Fibroblast of villous mesenchyme (primary cell): ENCODE measurements at regions not wholly inside any gene's neighbourhood (a gene's known extent, or its start where the extent isn't known, plus 50 kb on each side); places are given as distances from the start of the nearest gene placed in this dataset.
"Not testable (repeated sequence)": the region's sequence is repeated elsewhere in the genome, so short reads cannot be mapped to it uniquely, and the experiment has no call there.

Experiments used
- DNase-seq: peaks from one replicate; pipeline ENCODE4 v3.0.0-alpha.2; 2010; ENCODE audit warnings: low read depth
- H3K4me3 ChIP-seq: 2 replicates; pipeline ENCODE4 v1.5.1; 2011; ENCODE audit warnings: low read depth, mild to moderate bottlenecking, low read length

DNA sequence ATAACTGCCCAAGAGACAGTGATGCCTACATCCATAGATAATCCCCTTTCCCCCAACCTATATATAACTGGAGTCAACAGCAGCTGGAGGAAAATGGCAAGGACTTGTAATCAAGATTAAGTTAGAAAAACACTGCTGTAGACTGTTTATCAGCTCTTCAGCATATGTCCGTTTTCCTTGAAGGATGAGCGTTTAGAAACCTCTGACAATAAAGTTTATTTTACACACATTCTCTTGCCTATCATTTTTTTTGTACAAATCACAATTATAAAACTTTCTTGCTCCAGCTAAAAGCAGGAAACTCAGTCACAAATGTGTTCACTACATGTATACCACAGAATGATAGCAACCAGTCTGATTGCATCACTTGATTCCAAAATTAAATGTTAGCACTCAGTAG lies 50.8 kb downstream of the PPIAL4G start:
- not testable (repeated sequence) for H3K4me3 ChIP-seq
- DNase-seq: peak; percentile 4

DNA sequence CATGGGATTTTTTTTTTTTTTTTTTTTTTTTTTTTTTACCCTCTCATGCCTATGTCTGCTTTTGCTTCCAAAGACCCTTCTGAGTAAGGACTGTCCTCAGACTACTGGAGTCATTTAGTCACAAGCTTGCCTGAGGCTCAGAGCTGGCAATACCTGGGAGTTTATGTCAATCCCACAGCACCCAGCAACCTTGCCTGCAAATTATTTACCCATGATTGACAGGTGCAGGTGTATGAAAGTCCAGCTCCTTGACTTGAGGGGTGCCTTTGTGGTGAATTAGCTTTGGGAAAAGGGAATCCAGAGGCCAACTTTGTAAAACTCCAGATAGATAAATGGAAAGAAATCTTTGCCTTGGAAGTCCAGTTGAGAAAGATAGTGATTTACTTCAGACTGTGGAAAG lies 53.2 kb downstream of the PPIAL4G start:
- H3K4me3 ChIP-seq, DNase-seq: not testable (repeated sequence)

DNA sequence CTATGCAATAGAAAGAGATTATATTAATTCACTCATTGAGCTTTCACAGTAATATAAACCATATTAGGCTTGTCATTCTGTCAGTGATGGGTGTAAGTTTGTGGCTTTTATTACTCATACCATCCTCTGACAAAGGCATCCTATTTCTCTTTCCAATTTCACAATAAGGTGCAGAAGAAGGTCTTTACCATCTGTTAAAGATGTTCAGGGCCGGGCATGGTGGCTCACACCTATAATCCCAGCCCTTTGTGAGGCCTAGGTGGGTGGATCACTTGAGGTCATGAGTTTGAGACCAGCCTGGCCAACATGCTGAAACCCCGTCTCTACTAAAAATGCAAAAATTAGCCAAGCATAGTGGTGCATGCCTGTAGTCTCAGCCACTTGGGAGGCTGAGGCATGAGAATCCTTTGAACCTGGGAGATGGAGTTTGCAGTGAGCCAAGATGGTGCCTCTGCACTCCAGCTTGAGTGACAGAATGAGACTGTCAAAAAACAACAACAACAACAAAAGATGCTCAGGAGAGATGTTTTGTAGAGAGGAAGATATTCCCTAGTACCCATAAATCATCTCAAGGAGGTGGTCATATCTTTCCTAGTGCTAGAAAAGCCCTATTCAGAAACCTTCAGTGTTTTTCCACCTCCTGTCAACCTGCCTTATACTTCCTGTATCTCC lies 56.0 kb downstream of the PPIAL4G start:
- not testable (repeated sequence) for DNase-seq, H3K4me3 ChIP-seq

DNA sequence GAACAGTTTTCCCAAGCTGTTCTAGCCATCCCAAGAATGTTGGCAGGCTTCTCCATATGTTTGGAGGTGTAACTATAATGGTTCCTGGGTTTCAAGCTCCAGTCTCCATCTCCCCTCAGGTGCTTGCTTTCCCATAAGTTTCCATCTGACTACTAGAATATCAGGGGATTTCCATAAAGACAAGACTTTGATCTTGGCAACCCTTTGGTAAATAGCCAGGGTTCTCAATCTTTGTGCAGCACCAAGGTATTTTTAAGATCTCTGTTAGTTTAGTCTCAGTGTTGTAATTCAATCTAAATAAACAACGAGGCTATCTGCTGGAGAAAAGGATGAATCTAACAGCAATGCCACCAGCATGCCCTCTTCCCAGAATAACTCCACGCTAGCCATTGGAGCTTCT lies 56.7 kb downstream of the PPIAL4G start:
- H3K4me3 ChIP-seq, DNase-seq: not testable (repeated sequence)

DNA sequence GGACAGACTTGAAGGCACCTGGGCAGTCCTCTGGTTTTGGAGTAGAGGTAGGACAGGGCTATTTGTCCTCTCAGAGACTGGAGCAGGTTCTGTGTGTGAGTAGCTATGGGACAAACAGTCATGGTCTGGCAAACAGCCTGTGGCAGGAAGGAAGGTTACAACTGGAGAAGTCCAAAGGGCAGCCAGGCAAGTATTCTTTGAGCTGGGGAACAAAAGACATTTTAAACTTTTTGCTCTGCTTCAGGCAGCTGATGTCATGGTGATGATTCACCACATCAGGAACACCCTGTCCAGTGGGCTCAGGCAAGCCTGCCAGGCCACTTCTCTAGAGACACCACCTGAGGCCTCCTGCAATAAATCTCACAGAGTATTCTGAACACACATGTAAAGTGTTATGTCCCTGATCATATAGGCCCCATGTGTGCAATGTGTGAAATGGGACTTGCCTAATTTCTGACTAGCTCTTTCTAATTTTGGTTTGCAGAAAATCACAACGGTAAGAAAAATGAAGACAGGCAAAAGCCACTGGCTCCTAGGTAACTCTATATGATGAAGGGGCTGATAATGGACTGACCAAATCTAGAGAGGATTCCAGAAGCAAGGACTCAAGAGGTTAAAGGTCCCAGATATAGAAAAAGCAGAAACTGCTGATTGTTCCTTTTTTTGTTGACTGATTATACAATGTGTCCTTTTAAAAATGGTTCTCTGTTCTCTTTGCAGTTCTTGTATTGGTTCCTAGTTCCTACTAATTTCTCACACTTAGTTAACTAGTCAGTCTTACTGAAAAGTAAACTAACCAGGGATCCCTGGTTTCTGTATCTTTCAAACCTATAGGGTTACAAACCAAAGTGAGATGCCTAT lies 58.7 kb downstream of the PPIAL4G start:
- peak; percentile 42 for DNase-seq
- H3K4me3 ChIP-seq: not testable (repeated sequence)

DNA sequence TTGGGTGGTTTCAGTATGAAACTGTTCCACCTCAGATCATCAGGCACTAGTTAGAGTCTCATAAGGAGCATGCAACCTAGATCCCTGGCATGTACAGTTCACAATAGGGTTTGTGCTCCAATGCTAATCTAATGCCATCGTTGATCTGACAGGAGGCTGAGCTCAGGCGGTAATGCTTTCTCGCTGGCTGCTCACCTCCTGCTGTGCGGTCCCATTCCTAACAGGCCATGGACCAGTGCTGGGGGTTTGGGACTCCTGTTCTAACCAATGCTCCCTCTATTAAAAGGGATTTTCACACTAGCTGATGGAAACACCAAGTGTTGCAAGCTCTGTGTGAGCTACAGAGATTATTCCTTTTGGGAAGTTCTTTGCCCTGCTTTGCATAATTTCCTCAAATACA lies 60.2 kb downstream of the PPIAL4G start:
- DNase-seq, H3K4me3 ChIP-seq: not testable (repeated sequence)

DNA sequence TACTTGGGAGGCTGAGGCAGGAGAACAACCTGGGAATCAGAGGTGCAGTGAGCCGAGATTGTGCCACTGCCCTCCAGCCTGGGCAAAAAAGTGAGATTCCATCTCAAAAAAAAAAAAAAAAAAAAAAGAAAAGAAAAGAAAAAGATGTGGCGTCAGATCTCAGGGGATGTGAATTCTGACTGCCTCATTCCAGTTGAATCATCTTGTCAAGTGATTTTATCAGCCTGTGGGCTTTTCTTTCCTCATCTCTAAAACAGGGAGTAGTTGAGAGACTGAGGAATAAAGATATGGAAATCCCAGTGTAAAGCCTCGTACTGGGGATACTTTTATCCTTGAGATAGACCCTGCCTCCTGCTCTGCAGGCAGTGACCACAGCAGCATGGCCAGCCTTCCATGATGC lies 65.9 kb downstream of the PPIAL4G start:
- not testable (repeated sequence) for DNase-seq, H3K4me3 ChIP-seq

DNA sequence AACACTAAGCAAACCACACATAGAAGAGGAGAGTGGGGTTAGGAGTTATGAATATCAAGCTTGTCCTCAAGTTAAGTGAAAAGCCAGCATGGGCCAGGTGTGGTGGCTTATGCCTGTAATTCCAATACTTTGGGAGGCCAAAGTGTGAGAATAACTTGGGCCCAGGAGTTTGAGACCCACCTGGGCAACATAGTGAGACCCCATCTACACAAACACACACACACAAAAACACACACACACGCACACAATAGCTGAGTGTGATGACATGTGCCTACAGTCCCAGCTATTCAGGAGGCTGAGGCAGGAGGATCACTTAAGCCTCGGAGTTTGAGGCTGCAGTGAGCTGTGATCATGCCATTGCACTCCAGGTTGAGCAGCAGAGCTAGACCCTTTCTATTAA lies 69.7 kb downstream of the PPIAL4G start:
- H3K4me3 ChIP-seq, DNase-seq: not testable (repeated sequence)

DNA sequence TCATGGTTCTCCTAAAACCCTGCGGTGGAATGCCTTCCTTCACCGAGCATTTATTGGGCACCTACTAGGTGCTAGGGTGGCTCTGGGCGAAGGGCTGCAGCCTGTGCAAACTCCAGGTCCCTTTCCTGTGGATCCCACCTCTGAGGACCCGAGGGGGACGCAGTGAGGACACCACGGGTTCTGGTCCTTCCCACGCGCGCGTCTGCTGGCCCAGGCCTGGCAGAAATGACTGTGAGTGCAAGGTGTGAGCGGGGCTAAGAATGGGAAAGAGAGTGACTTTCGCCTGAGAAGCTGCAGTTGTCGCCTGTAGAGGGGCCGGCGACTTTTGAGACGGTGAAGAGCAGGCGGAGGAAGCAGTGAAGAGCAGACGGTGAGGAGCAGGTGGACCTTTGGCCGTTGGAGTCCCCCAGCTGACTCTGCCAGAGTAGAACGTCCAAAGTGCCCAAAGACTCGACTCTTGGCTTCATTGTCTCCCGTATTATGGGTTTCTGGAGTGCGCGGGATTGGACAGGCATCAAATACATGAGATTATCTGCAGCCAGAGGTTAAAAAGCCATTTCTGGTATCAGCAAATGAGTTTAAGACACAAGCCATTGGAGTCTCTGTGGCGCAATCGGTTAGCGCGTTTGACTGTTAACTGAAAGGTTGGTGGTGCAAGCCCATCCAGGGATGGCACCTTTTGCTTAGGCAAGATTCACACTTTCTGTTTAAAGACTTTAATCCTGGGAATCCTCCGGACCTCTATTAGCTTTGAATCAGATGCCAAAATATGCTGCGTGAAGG lies 78.1 kb downstream of the PPIAL4G start:
- DNase-seq, H3K4me3 ChIP-seq: not testable (repeated sequence)

DNA sequence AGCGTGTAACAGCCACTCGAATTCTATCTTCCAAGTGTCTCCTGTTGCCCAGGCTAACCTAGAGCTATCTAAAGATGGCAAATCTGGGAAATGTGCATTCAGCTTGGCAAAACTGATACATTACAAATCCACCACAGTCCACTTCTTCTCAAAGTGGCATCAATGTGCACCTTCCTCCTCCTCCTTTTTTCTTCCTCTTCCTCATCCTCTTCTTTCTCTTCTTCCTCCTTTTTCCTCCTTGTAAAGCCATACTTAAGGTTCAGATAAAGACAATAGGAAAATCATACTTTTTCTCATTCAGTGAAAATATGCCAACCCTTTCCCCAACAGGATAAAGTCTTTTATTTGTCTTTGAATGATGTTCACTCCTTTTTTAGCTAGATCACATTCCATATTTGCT lies 79.2 kb downstream of the PPIAL4G start:
- DNase-seq, H3K4me3 ChIP-seq: not testable (repeated sequence)

DNA sequence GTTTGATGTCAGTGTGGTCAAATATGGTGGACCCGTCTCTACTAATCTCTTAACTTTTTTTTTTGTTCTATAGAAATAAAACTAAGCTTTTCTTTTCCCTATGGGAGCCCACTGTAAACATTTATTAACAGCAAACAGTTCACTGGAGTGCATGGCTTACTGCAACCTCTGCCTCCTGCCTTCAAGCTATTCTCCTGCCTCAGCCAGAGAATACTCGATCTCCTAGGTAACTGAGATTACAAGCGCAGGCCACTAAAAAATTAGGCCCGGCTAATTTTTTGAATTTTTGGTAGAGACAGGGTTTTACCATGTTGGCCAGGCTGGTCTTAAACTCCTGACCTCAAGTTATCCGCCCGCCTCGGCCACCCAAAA lies 80.0 kb downstream of the PPIAL4G start:
- DNase-seq: peak; percentile 13
- peak overlapping the region; percentile 70 for H3K4me3 ChIP-seq

DNA sequence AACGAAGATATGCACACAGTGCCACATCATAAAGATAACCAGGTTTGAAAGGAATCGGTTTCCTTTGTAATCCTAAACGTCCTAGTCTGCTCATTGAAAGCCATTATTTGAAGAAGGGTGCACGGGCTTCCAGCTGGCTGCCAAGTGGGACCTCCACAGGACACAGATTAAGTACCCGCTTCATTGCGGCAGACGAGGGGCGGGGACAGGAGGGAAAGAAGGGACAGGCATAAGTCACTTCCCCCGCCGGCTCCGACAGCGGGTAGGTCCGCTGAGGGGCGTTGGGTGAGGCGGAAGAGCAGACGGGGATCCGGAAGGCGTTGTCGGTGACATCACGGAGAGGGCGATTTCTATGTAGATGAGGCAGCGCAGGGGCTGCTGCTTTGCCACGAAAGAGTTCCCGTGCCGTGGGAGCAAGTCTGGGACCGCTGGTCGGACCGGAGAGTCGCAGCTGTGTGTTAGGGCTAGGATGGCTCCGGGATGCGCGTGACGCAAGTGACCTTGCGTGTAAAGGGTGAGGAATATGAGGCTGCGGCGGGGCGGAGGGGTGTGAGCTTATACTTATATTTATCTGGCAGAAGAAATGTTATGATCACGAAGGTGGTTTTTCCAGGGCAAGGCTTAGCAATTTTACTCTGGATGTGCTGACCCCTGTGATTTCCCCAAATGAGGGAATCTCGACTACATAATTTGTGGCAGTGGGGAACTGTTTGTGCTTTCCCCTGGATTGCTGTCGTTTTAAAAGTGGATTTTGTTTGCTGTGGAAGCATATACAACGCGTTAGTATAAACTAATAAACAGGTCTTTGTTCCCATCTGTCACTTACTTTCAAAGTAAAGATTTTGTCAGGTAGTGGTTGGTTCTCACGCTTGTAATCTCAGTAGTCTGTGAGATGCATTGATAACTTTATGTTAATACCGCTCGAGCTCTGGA lies 80.7 kb downstream of the PPIAL4G start:
- peak overlapping the region; percentile 70 for H3K4me3 ChIP-seq
- peak; percentile 71 for DNase-seq

DNA sequence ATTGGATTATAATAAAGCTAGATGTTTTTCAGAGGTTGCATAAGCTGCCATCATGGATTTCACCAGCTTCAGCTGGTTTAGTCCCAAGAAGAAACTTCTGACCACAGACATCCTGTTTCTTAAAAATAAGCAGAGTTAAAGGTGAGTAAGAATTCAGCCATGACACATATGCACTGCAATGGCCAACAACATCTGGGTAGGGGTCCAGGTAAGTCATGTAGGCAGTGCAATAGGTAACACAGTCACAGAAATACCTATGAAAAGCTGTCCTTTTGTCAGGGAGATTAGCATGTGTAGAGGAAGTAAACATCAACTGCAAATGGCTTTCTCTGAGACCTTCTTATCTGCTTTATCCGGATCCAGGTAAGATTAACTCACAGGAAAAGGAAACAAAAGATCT lies 85.6 kb downstream of the PPIAL4G start:
- H3K4me3 ChIP-seq, DNase-seq: not testable (repeated sequence)

DNA sequence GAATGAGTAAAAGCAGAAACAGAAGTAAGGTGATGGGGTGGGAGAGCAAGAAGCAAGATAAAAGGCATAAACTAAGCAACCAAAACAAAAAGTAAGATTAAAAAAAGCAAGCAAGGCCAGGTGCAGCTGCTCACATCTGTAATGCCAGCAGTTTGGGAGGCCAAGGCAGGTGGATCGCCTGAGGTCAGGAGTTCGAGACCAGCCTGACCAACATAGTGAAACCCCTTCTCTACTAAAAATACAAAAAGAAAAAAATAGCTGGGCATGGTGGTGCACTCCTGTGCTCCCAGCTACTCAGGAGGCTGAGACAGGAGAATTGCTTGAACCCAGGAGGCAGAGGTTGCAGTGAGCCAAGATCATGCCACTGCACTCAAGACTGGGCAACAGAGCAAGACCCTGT lies 90.6 kb downstream of the PPIAL4G start:
- not testable (repeated sequence) for H3K4me3 ChIP-seq, DNase-seq

DNA sequence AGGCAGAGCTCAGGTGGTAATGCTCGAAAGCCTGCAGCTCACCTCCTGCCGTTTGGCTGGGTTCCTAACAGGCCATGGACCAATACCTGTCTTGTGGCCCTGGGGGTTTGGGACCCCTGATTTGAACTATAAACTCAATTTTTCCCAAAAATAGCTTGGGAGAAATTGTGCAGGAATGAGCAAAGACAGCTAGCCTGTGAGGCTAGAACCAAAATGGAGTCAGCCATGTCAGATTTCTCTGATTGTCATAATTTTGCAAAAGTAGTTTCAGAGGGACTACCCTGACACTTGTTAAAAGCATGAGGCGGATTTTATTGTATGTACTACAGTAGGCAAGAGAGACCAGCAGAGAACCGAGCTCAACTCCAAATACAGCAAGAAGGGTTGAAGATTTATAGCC lies 91.8 kb downstream of the PPIAL4G start:
- H3K4me3 ChIP-seq, DNase-seq: not testable (repeated sequence)
